Esophagus muscularis mucosa (tissue), 4 donors: ENCODE measurements at regions not wholly inside any gene's neighbourhood (a gene's known extent, or its start where the extent isn't known, plus 50 kb on each side); places are given as distances from the start of the nearest gene placed in this dataset.
"Not testable (repeated sequence)": the region's sequence is repeated elsewhere in the genome, so short reads cannot be mapped to it uniquely, and the experiment has no call there.

ENCODE experiments used
- DNase-seq: peaks from one replicate; pipeline ENCODE4 v3.0.0-alpha.2; 2017; ENCODE audit errors: extremely low spot score
- H3K27ac ChIP-seq, 4 donors: fragments of 200-600 bp; sonication (generic); replicated peaks in 1 of 4; 1 replicate in 3 of 4; 2 replicates in 1 of 4; pipeline ENCODE4 v1.5.1; 2016 to 2019; ENCODE audit warnings: mild to moderate bottlenecking in 1 of 4
- H3K27me3 ChIP-seq, 4 donors: fragments of 200-600 bp; sonication (generic); one replicate each; pipeline versions ENCODE4 v1.5.1 to v1.6.0; 2016 to 2019
- H3K36me3 ChIP-seq, 4 donors: fragments of 200-600 bp; sonication (generic); one replicate each; pipeline ENCODE4 v1.5.1; 2016 to 2019
- H3K4me1 ChIP-seq, 4 donors: fragments of 200-600 bp; sonication (generic); one replicate each; pipeline ENCODE4 v1.5.1; 2016 to 2019
- H3K4me3 ChIP-seq, 4 donors: fragments of 200-600 bp; sonication (generic); 1 replicate in 2 of 4; 2 replicates in 2 of 4; pipeline ENCODE4 v1.5.1; 2016 to 2019; ENCODE audit warnings: mild to moderate bottlenecking in 4 of 4, moderate library complexity in 1 of 4
- H3K9me3 ChIP-seq, 4 donors: fragments of 200-600 bp; sonication (generic); 1 replicate in 3 of 4; 2 replicates in 1 of 4; pipeline ENCODE4 v1.5.1; 2016 to 2019
- CTCF ChIP-seq, 3 experiments: fragments of 200-600 bp in 2 of 3; fragments of 450-650 bp in 1 of 3; sonication (generic) in 2 of 3; IDR thresholded peaks; one replicate each; pipeline ENCODE4 v1.5.1; 2017 to 2019; ENCODE audit warnings: antibody characterized with exemption in 3 of 3, mild to moderate bottlenecking in 2 of 3, moderate library complexity in 1 of 3
- EP300 ChIP-seq: sonication (generic); formaldehyde crosslinking; IDR thresholded peaks from one replicate; pipeline ENCODE4 v1.6.1; 2017; ENCODE audit warnings: antibody characterized with exemption
- POLR2A ChIP-seq: fragments of 450-650 bp; IDR thresholded peaks from one replicate; pipeline ENCODE4 v1.6.1; 2017; ENCODE audit warnings: antibody characterized with exemption, moderate library complexity, mild to moderate bottlenecking, low read depth
- POLR2AphosphoS5 ChIP-seq, 2 donors: sonication (generic); formaldehyde crosslinking; IDR thresholded peaks; one replicate each; pipeline ENCODE4 v1.6.1; 2017; ENCODE audit warnings: antibody characterized with exemption in 2 of 2
- WGBS: methylation state at CpG from one replicate; pipeline ENCODE4 v1.1.5; 2018; 5-methylcytosine and 5-hydroxymethylcytosine counted together
- intact Hi-C: fragments of 100-400 bp; cut with DNase I; formaldehyde crosslinking; loops from one replicate; pipeline ENCODE4 v1.15.1; 2023

GRCh38 chr6:85245004-85245403 is 204.9 kb upstream of the NT5E start:
- Histone ChIP-seq H3K27ac (no peak overlapping the region), H3K9me3 (peaks cover 0 to 4% (median 0%) of the 10 kb centered on the region in 4 donors), H3K27me3 (no peaks in the 10 kb centered on the region), H3K36me3 (no peaks in the 10 kb centered on the region), H3K4me1 (no peaks in the 10 kb centered on the region), H3K4me3 (no peak overlapping the region)
- no peak for TF ChIP-seq POLR2A
- no peak for TF ChIP-seq POLR2AphosphoS5 (IDR thresholded peaks at IDR 0.05)
- TF ChIP-seq EP300 = no peak
- no peak for TF ChIP-seq CTCF (IDR thresholded peaks at IDR 0.05)
- 86% methylated on average over 3 of the region's 3 CpGs for WGBS
- intact Hi-C loops = no loop called here
- DNase-seq = no peak

- no peak for DNase-seq
- Histone ChIP-seq H3K27me3 (no peaks in the 10 kb centered on the region), H3K9me3 (no peaks in the 10 kb centered on the region), H3K36me3 (no peaks in the 10 kb centered on the region), H3K27ac (no peak overlapping the region), H3K4me1 (no peaks in the 10 kb centered on the region), H3K4me3 (no peak overlapping the region)
- intact Hi-C loops = no loop called here
- no peak for TF ChIP-seq POLR2AphosphoS5 (IDR thresholded peaks at IDR 0.05)
- no peak for TF ChIP-seq CTCF (IDR thresholded peaks at IDR 0.05)
- no peak for TF ChIP-seq EP300
- TF ChIP-seq POLR2A = no peak
- WGBS = 89% methylated on average over 1 of the region's 1 CpG
These were observed 208.3 kb upstream of the NT5E start for GRCh38 chr6:85241498-85242052.

- Histone ChIP-seq H3K27me3 (no peaks in the 10 kb centered on the region), H3K36me3 (no peaks in the 10 kb centered on the region), H3K4me3 (no peak overlapping the region), H3K4me1 (no peaks in the 10 kb centered on the region), H3K27ac (no peak overlapping the region), H3K9me3 (no peaks in the 10 kb centered on the region)
- DNase-seq = no peak
- TF ChIP-seq EP300 (no peak), CTCF (IDR thresholded peaks at IDR 0.05) (no peak), POLR2A (no peak), POLR2AphosphoS5 (IDR thresholded peaks at IDR 0.05) (no peak)
- 55% methylated on average over 1 of the region's 1 CpG for WGBS
- intact Hi-C loops = no loop called here
These were observed 209.0 kb upstream of the NT5E start for GRCh38 chr6:85240787-85241385.

GRCh38 chr6:85237478-85237877 is 212.4 kb upstream of the NT5E start:
- no peaks in the 10 kb centered on the region for H3K4me1 ChIP-seq
- no peaks in the 10 kb centered on the region for H3K27me3 ChIP-seq
- no peak for DNase-seq
- intact Hi-C loops = no loop called here
- no peaks in the 10 kb centered on the region for H3K9me3 ChIP-seq
- H3K27ac ChIP-seq = no peak overlapping the region
- WGBS = 81% methylated on average over 3 of the region's 3 CpGs
- H3K36me3 ChIP-seq = no peaks in the 10 kb centered on the region
- H3K4me3 ChIP-seq = no peak overlapping the region
- no peak for TF ChIP-seq POLR2A
- TF ChIP-seq EP300 = no peak
- TF ChIP-seq POLR2AphosphoS5 (IDR thresholded peaks at IDR 0.05) = no peak
- no peak for TF ChIP-seq CTCF (IDR thresholded peaks at IDR 0.05)

GRCh38 chr6:85236636-85237035 is 213.2 kb upstream of the NT5E start:
- Histone ChIP-seq H3K36me3 (no peaks in the 10 kb centered on the region), H3K27me3 (no peaks in the 10 kb centered on the region), H3K4me3 (no peak overlapping the region), H3K4me1 (no peaks in the 10 kb centered on the region), H3K9me3 (no peaks in the 10 kb centered on the region), H3K27ac (no peak overlapping the region)
- intact Hi-C loops = no loop called here
- WGBS = 63% methylated on average over 3 of the region's 3 CpGs
- no peak for DNase-seq
- TF ChIP-seq CTCF (IDR thresholded peaks at IDR 0.05) (no peak), EP300 (no peak), POLR2A (no peak), POLR2AphosphoS5 (IDR thresholded peaks at IDR 0.05) (no peak)

GRCh38 chr6:85227345-85227744 is 222.5 kb upstream of the NT5E start:
- H3K4me3 ChIP-seq, intact Hi-C loops: not testable (repeated sequence)
- WGBS = 62% methylated on average over 1 of the region's 1 CpG

GRCh38 chr6:85212794-85213193 is 237.1 kb upstream of the NT5E start:
- H3K36me3 ChIP-seq, H3K4me1 ChIP-seq, H3K27me3 ChIP-seq, H3K27ac ChIP-seq, intact Hi-C loops, H3K4me3 ChIP-seq, DNase-seq: not testable (repeated sequence)
- H3K9me3 ChIP-seq = peaks cover 0 to 22% (median 5%) of the 10 kb centered on the region in 4 donors
- 36% methylated on average over 2 of the region's 5 CpGs for WGBS

More at GRCh38 chr6:85227345-85227744, 222.5 kb upstream of the NT5E start:
- H3K27ac ChIP-seq, H3K4me1 ChIP-seq, H3K27me3 ChIP-seq, H3K36me3 ChIP-seq, DNase-seq: not testable (repeated sequence)
- H3K9me3 ChIP-seq = peaks cover 0 to 19% (median 2%) of the 10 kb centered on the region in 4 donors
